Activated T-cell treated with anti-CD3 and anti-CD28 coated beads, Interleukin-2, amount 50 U/mL, for 24 hours (primary cell): ENCODE measurements at regions not wholly inside any gene's neighbourhood (a gene's known extent, or its start where the extent isn't known, plus 50 kb on each side); places are given as distances from the start of the nearest gene placed in this dataset.

ENCODE experiments used
- DNase-seq: peaks from one replicate; pipeline ENCODE4 v3.0.0-alpha.2; 2020
- H3K27ac Mint-ChIP-seq: 2 replicates; pipeline ENCODE4 v1.8.0; 2020; ENCODE audit warnings: mild to moderate bottlenecking, mixed read lengths
- H3K27me3 Mint-ChIP-seq: 2 replicates; pipeline ENCODE4 v1.8.0; 2020; ENCODE audit warnings: mixed read lengths
- H3K36me3 Mint-ChIP-seq: 2 replicates; pipeline ENCODE4 v1.8.0; 2020; ENCODE audit warnings: low read depth, mixed read lengths
- H3K4me1 Mint-ChIP-seq: 2 replicates; pipeline ENCODE4 v1.8.0; 2020; ENCODE audit warnings: low read depth, mixed read lengths
- H3K4me3 Mint-ChIP-seq: 2 replicates; pipeline ENCODE4 v1.8.0; 2020; ENCODE audit warnings: mild to moderate bottlenecking, moderate library complexity, mixed read lengths
- H3K9me3 Mint-ChIP-seq: 2 replicates; pipeline ENCODE4 v1.8.0; 2020; ENCODE audit warnings: mixed read lengths

- Mint-ChIP-seq H3K4me3 (no peak overlapping the region), H3K27me3 (no peaks in the 10 kb centered on the region), H3K36me3 (no peaks in the 10 kb centered on the region), H3K4me1 (no peaks in the 10 kb centered on the region), H3K9me3 (peaks cover 3% of the 10 kb centered on the region), H3K27ac (no peak overlapping the region)
- no peak for DNase-seq
Measured at GRCh38 chr1:238201992-238202391, 311.3 kb upstream of the ZP4 start.

GRCh38 chr1:238199325-238199724 is 308.6 kb upstream of the ZP4 start:
- Mint-ChIP-seq H3K4me1 (no peaks in the 10 kb centered on the region), H3K27ac (no peak overlapping the region), H3K36me3 (no peaks in the 10 kb centered on the region), H3K4me3 (no peak overlapping the region), H3K27me3 (no peaks in the 10 kb centered on the region), H3K9me3 (peaks cover 2% of the 10 kb centered on the region)
- DNase-seq: no peak

GRCh38 chr1:238196516-238196915 is 305.8 kb upstream of the ZP4 start:
- H3K4me3 Mint-ChIP-seq: no peak overlapping the region
- DNase-seq: no peak
- H3K27me3 Mint-ChIP-seq: no peaks in the 10 kb centered on the region
- peaks cover 5% of the 10 kb centered on the region for H3K9me3 Mint-ChIP-seq
- H3K27ac Mint-ChIP-seq: no peak overlapping the region
- no peaks in the 10 kb centered on the region for H3K36me3 Mint-ChIP-seq
- no peaks in the 10 kb centered on the region for H3K4me1 Mint-ChIP-seq

GRCh38 chr1:238191170-238191569 is 300.4 kb upstream of the ZP4 start:
- no peak for DNase-seq
- no peak overlapping the region for H3K27ac Mint-ChIP-seq
- peaks cover 13% of the 10 kb centered on the region for H3K9me3 Mint-ChIP-seq
- H3K36me3 Mint-ChIP-seq: no peaks in the 10 kb centered on the region
- H3K4me3 Mint-ChIP-seq: no peak overlapping the region
- no peaks in the 10 kb centered on the region for H3K27me3 Mint-ChIP-seq
- H3K4me1 Mint-ChIP-seq: no peaks in the 10 kb centered on the region

GRCh38 chr1:238187575-238187949 is 296.8 kb upstream of the ZP4 start:
- Mint-ChIP-seq H3K9me3 (peaks cover 15% of the 10 kb centered on the region), H3K4me1 (no peaks in the 10 kb centered on the region), H3K4me3 (no peak overlapping the region), H3K36me3 (no peaks in the 10 kb centered on the region), H3K27ac (no peak overlapping the region), H3K27me3 (no peaks in the 10 kb centered on the region)
- no peak for DNase-seq

GRCh38 chr1:238186887-238187574 is 296.3 kb upstream of the ZP4 start:
- Mint-ChIP-seq H3K4me1 (no peaks in the 10 kb centered on the region), H3K27ac (no peak overlapping the region), H3K27me3 (no peaks in the 10 kb centered on the region), H3K9me3 (peaks cover 15% of the 10 kb centered on the region), H3K4me3 (no peak overlapping the region), H3K36me3 (no peaks in the 10 kb centered on the region)
- DNase-seq: no peak

GRCh38 chr1:238177960-238178645 is 287.4 kb upstream of the ZP4 start:
- H3K36me3 Mint-ChIP-seq: no peaks in the 10 kb centered on the region
- no peaks in the 10 kb centered on the region for H3K27me3 Mint-ChIP-seq
- H3K4me1 Mint-ChIP-seq: no peaks in the 10 kb centered on the region
- no peak overlapping the region for H3K27ac Mint-ChIP-seq
- DNase-seq: no peak
- H3K4me3 Mint-ChIP-seq: no peak overlapping the region
- H3K9me3 Mint-ChIP-seq: peaks cover 11% of the 10 kb centered on the region

- Mint-ChIP-seq H3K36me3 (no peaks in the 10 kb centered on the region), H3K27ac (no peak overlapping the region), H3K9me3 (peaks cover 7% of the 10 kb centered on the region), H3K27me3 (no peaks in the 10 kb centered on the region), H3K4me1 (no peaks in the 10 kb centered on the region), H3K4me3 (no peak overlapping the region)
- no peak for DNase-seq
Measured at GRCh38 chr1:238177351-238177750, 286.6 kb upstream of the ZP4 start.

GRCh38 chr1:238176441-238176840 is 285.7 kb upstream of the ZP4 start:
- DNase-seq: no peak
- no peaks in the 10 kb centered on the region for H3K4me1 Mint-ChIP-seq
- H3K36me3 Mint-ChIP-seq: no peaks in the 10 kb centered on the region

GRCh38 chr1:238171985-238172384 is 281.3 kb upstream of the ZP4 start:
- no peak for DNase-seq
- H3K27me3 Mint-ChIP-seq: no peaks in the 10 kb centered on the region
- H3K27ac Mint-ChIP-seq: no peak overlapping the region
- H3K4me3 Mint-ChIP-seq: no peak overlapping the region
- H3K9me3 Mint-ChIP-seq: peaks cover 6% of the 10 kb centered on the region
- no peaks in the 10 kb centered on the region for H3K36me3 Mint-ChIP-seq
- H3K4me1 Mint-ChIP-seq: no peaks in the 10 kb centered on the region

More at GRCh38 chr1:238176441-238176840, 285.7 kb upstream of the ZP4 start:
- Mint-ChIP-seq H3K9me3 (peaks cover 7% of the 10 kb centered on the region), H3K27ac (no peak overlapping the region), H3K27me3 (no peaks in the 10 kb centered on the region), H3K4me3 (no peak overlapping the region)

GRCh38 chr1:238161955-238162354 is 271.2 kb upstream of the ZP4 start:
- Mint-ChIP-seq H3K9me3 (peaks cover 16% of the 10 kb centered on the region), H3K27ac (no peak overlapping the region), H3K4me3 (no peak overlapping the region), H3K4me1 (no peaks in the 10 kb centered on the region), H3K36me3 (no peaks in the 10 kb centered on the region), H3K27me3 (no peaks in the 10 kb centered on the region)
- DNase-seq: no peak

GRCh38 chr1:238153939-238154338 is 263.2 kb upstream of the ZP4 start:
- Mint-ChIP-seq H3K9me3 (peaks cover 2% of the 10 kb centered on the region), H3K27me3 (no peaks in the 10 kb centered on the region), H3K4me3 (no peak overlapping the region), H3K36me3 (no peaks in the 10 kb centered on the region), H3K27ac (no peak overlapping the region), H3K4me1 (no peaks in the 10 kb centered on the region)
- no peak for DNase-seq

- Mint-ChIP-seq H3K9me3 (peaks cover 2% of the 10 kb centered on the region), H3K4me1 (no peaks in the 10 kb centered on the region), H3K27ac (no peak overlapping the region), H3K36me3 (no peaks in the 10 kb centered on the region), H3K27me3 (no peaks in the 10 kb centered on the region), H3K4me3 (no peak overlapping the region)
- DNase-seq: no peak
Measured at GRCh38 chr1:238153253-238153652, 262.5 kb upstream of the ZP4 start.

GRCh38 chr1:238152119-238152518 is 261.4 kb upstream of the ZP4 start:
- Mint-ChIP-seq H3K4me1 (no peaks in the 10 kb centered on the region), H3K4me3 (no peak overlapping the region), H3K9me3 (peaks cover 1% of the 10 kb centered on the region), H3K27ac (no peak overlapping the region), H3K27me3 (no peaks in the 10 kb centered on the region), H3K36me3 (no peaks in the 10 kb centered on the region)
- no peak for DNase-seq

GRCh38 chr1:238143038-238143437 is 252.3 kb upstream of the ZP4 start:
- DNase-seq: no peak
- Mint-ChIP-seq H3K4me3 (no peak overlapping the region), H3K27me3 (no peaks in the 10 kb centered on the region), H3K4me1 (no peaks in the 10 kb centered on the region), H3K9me3 (no peaks in the 10 kb centered on the region), H3K36me3 (no peaks in the 10 kb centered on the region), H3K27ac (no peak overlapping the region)
